ENCODE measurements at regions not wholly inside any gene's neighbourhood (a gene's known extent, or its start where the extent isn't known, plus 50 kb on each side); places are given as distances from the start of the nearest gene placed in this dataset.

GRCh38 chr3:22609139-22609538 lies 594.0 kb upstream of the UBE2E2 start:
- WGBS (ENCODE audit: low lambda C conversion rate): 3% methylated on average over 1 of the region's 1 CpG
- TF ChIP-seq RARA (CRISPR knock-in tag; IDR thresholded peaks at IDR 0.05): no peak
- TF ChIP-seq ZNF460 (CRISPR knock-in tag; IDR thresholded peaks at IDR 0.05; ENCODE audit: borderline replicate concordance): no peak
- TF ChIP-seq NR3C1 (CRISPR knock-in tag; IDR thresholded peaks at IDR 0.05): no peak
- no peak for TF ChIP-seq NFE2 (CRISPR knock-in tag; IDR thresholded peaks at IDR 0.05)
- no peak for TF ChIP-seq RFX5 (IDR thresholded peaks at IDR 0.05; ENCODE audit: low read depth, low read length)
- TF ChIP-seq, protein P1, sequence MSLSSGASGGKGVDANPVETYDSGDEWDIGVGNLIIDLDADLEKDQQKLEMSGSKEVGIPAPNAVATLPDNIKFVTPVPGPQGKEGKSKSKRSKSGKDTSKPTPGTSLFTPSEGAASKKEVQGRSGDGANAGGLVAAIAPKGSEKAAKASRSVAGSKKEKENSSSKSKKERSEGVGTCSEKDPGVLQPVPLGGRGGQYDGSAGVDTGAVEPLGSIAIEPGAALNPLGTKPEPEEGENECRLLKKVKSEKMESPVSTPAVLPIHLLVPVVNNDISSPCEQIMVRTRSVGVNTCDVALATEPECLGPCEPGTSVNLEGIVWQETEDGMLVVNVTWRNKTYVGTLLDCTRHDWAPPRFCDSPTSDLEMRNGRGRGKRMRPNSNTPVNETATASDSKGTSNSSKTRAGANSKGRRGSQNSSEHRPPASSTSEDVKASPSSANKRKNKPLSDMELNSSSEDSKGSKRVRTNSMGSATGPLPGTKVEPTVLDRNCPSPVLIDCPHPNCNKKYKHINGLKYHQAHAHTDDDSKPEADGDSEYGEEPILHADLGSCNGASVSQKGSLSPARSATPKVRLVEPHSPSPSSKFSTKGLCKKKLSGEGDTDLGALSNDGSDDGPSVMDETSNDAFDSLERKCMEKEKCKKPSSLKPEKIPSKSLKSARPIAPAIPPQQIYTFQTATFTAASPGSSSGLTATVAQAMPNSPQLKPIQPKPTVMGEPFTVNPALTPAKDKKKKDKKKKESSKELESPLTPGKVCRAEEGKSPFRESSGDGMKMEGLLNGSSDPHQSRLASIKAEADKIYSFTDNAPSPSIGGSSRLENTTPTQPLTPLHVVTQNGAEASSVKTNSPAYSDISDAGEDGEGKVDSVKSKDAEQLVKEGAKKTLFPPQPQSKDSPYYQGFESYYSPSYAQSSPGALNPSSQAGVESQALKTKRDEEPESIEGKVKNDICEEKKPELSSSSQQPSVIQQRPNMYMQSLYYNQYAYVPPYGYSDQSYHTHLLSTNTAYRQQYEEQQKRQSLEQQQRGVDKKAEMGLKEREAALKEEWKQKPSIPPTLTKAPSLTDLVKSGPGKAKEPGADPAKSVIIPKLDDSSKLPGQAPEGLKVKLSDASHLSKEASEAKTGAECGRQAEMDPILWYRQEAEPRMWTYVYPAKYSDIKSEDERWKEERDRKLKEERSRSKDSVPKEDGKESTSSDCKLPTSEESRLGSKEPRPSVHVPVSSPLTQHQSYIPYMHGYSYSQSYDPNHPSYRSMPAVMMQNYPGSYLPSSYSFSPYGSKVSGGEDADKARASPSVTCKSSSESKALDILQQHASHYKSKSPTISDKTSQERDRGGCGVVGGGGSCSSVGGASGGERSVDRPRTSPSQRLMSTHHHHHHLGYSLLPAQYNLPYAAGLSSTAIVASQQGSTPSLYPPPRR (CRISPR knock-in tag; IDR thresholded peaks at IDR 0.05; ENCODE audit: borderline replicate concordance): no peak
- TF ChIP-seq, protein P2, sequence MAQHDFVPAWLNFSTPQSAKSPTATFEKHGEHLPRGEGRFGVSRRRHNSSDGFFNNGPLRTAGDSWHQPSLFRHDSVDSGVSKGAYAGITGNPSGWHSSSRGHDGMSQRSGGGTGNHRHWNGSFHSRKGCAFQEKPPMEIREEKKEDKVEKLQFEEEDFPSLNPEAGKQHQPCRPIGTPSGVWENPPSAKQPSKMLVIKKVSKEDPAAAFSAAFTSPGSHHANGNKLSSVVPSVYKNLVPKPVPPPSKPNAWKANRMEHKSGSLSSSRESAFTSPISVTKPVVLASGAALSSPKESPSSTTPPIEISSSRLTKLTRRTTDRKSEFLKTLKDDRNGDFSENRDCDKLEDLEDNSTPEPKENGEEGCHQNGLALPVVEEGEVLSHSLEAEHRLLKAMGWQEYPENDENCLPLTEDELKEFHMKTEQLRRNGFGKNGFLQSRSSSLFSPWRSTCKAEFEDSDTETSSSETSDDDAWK (CRISPR knock-in tag; IDR thresholded peaks at IDR 0.05): no peak
- TF ChIP-seq, protein P3, sequence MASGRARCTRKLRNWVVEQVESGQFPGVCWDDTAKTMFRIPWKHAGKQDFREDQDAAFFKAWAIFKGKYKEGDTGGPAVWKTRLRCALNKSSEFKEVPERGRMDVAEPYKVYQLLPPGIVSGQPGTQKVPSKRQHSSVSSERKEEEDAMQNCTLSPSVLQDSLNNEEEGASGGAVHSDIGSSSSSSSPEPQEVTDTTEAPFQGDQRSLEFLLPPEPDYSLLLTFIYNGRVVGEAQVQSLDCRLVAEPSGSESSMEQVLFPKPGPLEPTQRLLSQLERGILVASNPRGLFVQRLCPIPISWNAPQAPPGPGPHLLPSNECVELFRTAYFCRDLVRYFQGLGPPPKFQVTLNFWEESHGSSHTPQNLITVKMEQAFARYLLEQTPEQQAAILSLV (CRISPR knock-in tag; IDR thresholded peaks at IDR 0.05; ENCODE audit: borderline replicate concordance): no peak
- no peak for TF ChIP-seq TBX3 (IDR thresholded peaks at IDR 0.05; ENCODE audit: borderline replicate concordance)
- TF ChIP-seq ZNF775 (CRISPR knock-in tag; IDR thresholded peaks at IDR 0.05; ENCODE audit: borderline replicate concordance): no peak
- TF ChIP-seq GABPA (IDR thresholded peaks at IDR 0.05; ENCODE audit: low read depth, low read length): no peak
- TF ChIP-seq GABPA (CRISPR knock-in tag; IDR thresholded peaks at IDR 0.05; ENCODE audit: low read depth): no peak
- TF ChIP-seq CEBPB (IDR thresholded peaks at IDR 0.05; ENCODE audit: borderline replicate concordance, low read depth, low read length): no peak
- TF ChIP-seq ZNF7 (CRISPR knock-in tag; IDR thresholded peaks at IDR 0.05): no peak
- TF ChIP-seq PHF5A (CRISPR knock-in tag; IDR thresholded peaks at IDR 0.05; ENCODE audit: low read depth, unreplicated experiment): no peak
- no peak for TF ChIP-seq RELA (CRISPR knock-in tag; IDR thresholded peaks at IDR 0.05)
- TF ChIP-seq ZBTB10 (CRISPR knock-in tag; IDR thresholded peaks at IDR 0.05; ENCODE audit: borderline replicate concordance): no peak
- TF ChIP-seq ETV6 (CRISPR knock-in tag; conservative IDR thresholded peaks at IDR 0.05): no peak

More at GRCh38 chr3:22609139-22609538, 594.0 kb upstream of the UBE2E2 start:
- H3K27me3 ChIP-seq (ENCODE audit: control insufficient read depth in 1 of 2, insufficient read depth in 2 of 2, low read length in 2 of 2): no peaks in the 10 kb centered on the region
- in situ Hi-C loops (cut with HindIII; ENCODE audit: extremely low pct_ligation_motif_present, low pct_unique_long_range_greater_than_20kb): no loop called here
- no peak overlapping the region for H3K27ac ChIP-seq (ENCODE audit: extremely low read length, insufficient read depth, low read length)
- H2AFZ ChIP-seq (ENCODE audit: low read length): no peak overlapping the region
- no peaks in the 10 kb centered on the region for H4K20me1 ChIP-seq (ENCODE audit: insufficient read depth, low read length)
- H3K4me2 ChIP-seq (ENCODE audit: low read depth, low read length): no peak overlapping the region
- no peaks in the 10 kb centered on the region for H3K36me3 ChIP-seq (replicated peaks in 1 of 2; ENCODE audit: control insufficient read depth in 1 of 2, insufficient read depth in 2 of 2, low read length in 2 of 2)
- peaks cover 14% of the 10 kb centered on the region for H3K4me1 ChIP-seq (ENCODE audit: insufficient read depth, low read length)
- ATAC-seq: no peak
- no peaks in the 10 kb centered on the region for H3K79me2 ChIP-seq (ENCODE audit: insufficient read depth, low read length)
- no peak for FAIRE-seq
- intact Hi-C loops (cut with micrococcal nuclease; ENCODE audit: unreplicated experiment): no loop called here
- no peaks in the 10 kb centered on the region for H3K9me3 ChIP-seq (ENCODE audit: low read length)
- H3K9ac ChIP-seq (ENCODE audit: insufficient read depth, low read depth, low read length): no peak overlapping the region
- CTCF ChIA-PET (ENCODE audit: low intra/inter-chr PET ratio, low total read pairs): no interaction called here
- no peak overlapping the region for H3K4me3 ChIP-seq (replicated peaks in 1 of 3; ENCODE audit: insufficient read depth in 1 of 3, low read depth in 2 of 3, low read length in 3 of 3)
- no TSS peak for BruUV-seq (replicated peaks)
- DNase-seq (ENCODE audit: low spot score): no peak
- POLR2A ChIA-PET: no interaction called here

Data from HepG2 (cell line).